Mucosa of descending colon (tissue), 3 donors: ENCODE measurements at regions not wholly inside any gene's neighbourhood (a gene's known extent, or its start where the extent isn't known, plus 50 kb on each side); places are given as distances from the start of the nearest gene placed in this dataset.
"Not testable (repeated sequence)": the region's sequence is repeated elsewhere in the genome, so short reads cannot be mapped to it uniquely, and the experiment has no call there.

ENCODE experiments used
- ATAC-seq: fragments of 200-7000 bp; cut with Tn5 transposase; one replicate; pipeline ENCODE4 v1.9.1; 2020; ENCODE audit warnings: mild to moderate bottlenecking, moderate library complexity
- DNase-seq, 3 donors: peaks; one replicate each; pipeline ENCODE4 v3.0.0-alpha.2; 2020
- H3K36me3 ChIP-seq: fragments of 200-600 bp; one replicate; pipeline ENCODE4 v1.8.0; 2021; ENCODE audit warnings: low read depth, mild to moderate bottlenecking
- H3K4me1 ChIP-seq: fragments of 200-600 bp; one replicate; pipeline ENCODE4 v1.8.0; 2021; ENCODE audit warnings: low read depth, mild to moderate bottlenecking
- H3K4me3 ChIP-seq: fragments of 200-600 bp; one replicate; pipeline ENCODE4 v1.8.0; 2021; ENCODE audit warnings: mild to moderate bottlenecking
- H3K9me3 ChIP-seq: fragments of 200-600 bp; one replicate; pipeline ENCODE4 v1.8.0; 2021; ENCODE audit warnings: mild to moderate bottlenecking
- intact Hi-C, 2 donors: fragments of 100-400 bp; cut with DNase I in 1 of 2; cut with micrococcal nuclease in 1 of 2; formaldehyde crosslinking; loops; one replicate each; pipeline versions ENCODE4 v1.11.0 to v1.11.1; 2022; cut with DNase I, micrococcal nuclease
- TF ChIP-seq, protein P1 (sequence below): fragments of 200-600 bp; IDR thresholded peaks from one replicate; pipeline ENCODE4 v1.8.0; 2022; ENCODE audit warnings: antibody characterized with exemption, mild to moderate bottlenecking
- donor health status: DM: no; HTN: no; CAD: no; lungs with moderate emphysema.
- donor health status: DM: no; HTN: no; CAD: no.
- donor health status: DM: no; HTN: yes; CAD: no.

- Histone ChIP-seq H3K4me3 (no peak overlapping the region), H3K4me1 (peaks cover 8% of the 10 kb centered on the region), H3K9me3 (no peaks in the 10 kb centered on the region), H3K36me3 (no peaks in the 10 kb centered on the region)
- intact Hi-C loops, result no loop called here
- no peak for ATAC-seq
- DNase-seq, result no peak
- TF ChIP-seq, protein P1, sequence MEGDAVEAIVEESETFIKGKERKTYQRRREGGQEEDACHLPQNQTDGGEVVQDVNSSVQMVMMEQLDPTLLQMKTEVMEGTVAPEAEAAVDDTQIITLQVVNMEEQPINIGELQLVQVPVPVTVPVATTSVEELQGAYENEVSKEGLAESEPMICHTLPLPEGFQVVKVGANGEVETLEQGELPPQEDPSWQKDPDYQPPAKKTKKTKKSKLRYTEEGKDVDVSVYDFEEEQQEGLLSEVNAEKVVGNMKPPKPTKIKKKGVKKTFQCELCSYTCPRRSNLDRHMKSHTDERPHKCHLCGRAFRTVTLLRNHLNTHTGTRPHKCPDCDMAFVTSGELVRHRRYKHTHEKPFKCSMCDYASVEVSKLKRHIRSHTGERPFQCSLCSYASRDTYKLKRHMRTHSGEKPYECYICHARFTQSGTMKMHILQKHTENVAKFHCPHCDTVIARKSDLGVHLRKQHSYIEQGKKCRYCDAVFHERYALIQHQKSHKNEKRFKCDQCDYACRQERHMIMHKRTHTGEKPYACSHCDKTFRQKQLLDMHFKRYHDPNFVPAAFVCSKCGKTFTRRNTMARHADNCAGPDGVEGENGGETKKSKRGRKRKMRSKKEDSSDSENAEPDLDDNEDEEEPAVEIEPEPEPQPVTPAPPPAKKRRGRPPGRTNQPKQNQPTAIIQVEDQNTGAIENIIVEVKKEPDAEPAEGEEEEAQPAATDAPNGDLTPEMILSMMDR, result no peak
These were observed 328.5 kb downstream of the NEK10 start for GRCh38 chr3:27040674-27041073.

- H3K9me3 ChIP-seq, DNase-seq, H3K36me3 ChIP-seq, ATAC-seq, H3K4me3 ChIP-seq, intact Hi-C loops, H3K4me1 ChIP-seq: not testable (repeated sequence)
These were observed 326.6 kb downstream of the NEK10 start for GRCh38 chr3:27042541-27042940.

GRCh38 chr3:27043328-27043955 is 325.7 kb downstream of the NEK10 start:
- Histone ChIP-seq H3K4me1 (peaks cover 8% of the 10 kb centered on the region), H3K4me3 (no peak overlapping the region), H3K9me3 (no peaks in the 10 kb centered on the region), H3K36me3 (no peaks in the 10 kb centered on the region)
- TF ChIP-seq, protein P1, result no peak
- intact Hi-C loops, result no loop called here
- ATAC-seq (no peak), DNase-seq (no peak)

GRCh38 chr3:27044931-27045481 is 324.2 kb downstream of the NEK10 start:
- Histone ChIP-seq H3K36me3 (no peaks in the 10 kb centered on the region), H3K9me3 (no peaks in the 10 kb centered on the region), H3K4me3 (no peak overlapping the region), H3K4me1 (peaks cover 8% of the 10 kb centered on the region)
- TF ChIP-seq, protein P1, result no peak
- ATAC-seq, result peak; percentile 90
- intact Hi-C loops, result no loop called here
- peak in 1 of 3 donors; percentile 29 for DNase-seq

GRCh38 chr3:27046351-27046750 is 322.8 kb downstream of the NEK10 start:
- peaks cover 8% of the 10 kb centered on the region for H3K4me1 ChIP-seq
- peaks cover 2% of the 10 kb centered on the region for H3K9me3 ChIP-seq
- DNase-seq (no peak), ATAC-seq (no peak)
- no peak overlapping the region for H3K4me3 ChIP-seq
- intact Hi-C loops, result no loop called here
- TF ChIP-seq, protein P1, result no peak
- H3K36me3 ChIP-seq, result no peaks in the 10 kb centered on the region

- DNase-seq, result no peak
- Histone ChIP-seq H3K36me3 (no peaks in the 10 kb centered on the region), H3K4me1 (peaks cover 6% of the 10 kb centered on the region), H3K4me3 (no peak overlapping the region), H3K9me3 (peaks cover 16% of the 10 kb centered on the region)
- intact Hi-C loops, result no loop called here
- TF ChIP-seq, protein P1, result no peak
- no peak for ATAC-seq
These were observed 319.4 kb downstream of the NEK10 start for GRCh38 chr3:27049792-27050191.

DNA sequence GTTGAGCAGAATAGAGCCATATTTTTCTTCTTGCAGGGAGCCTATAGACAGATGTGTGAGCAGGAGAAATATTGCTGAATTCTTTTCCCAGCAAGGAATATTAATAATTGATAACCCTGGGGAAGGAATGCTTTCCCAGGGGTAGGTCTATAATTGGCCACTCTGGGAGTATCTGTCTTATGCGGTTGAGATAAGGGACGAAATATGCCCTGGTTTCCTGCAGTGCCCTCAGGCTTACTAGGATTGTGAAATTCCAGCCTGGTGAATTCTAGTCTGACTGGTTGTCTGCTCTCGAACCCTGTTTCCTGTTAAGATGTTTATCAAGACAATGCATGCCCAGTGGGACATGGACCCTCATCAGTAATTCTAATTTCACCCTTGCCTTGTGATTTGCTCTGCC is 317.7 kb downstream of the NEK10 start:
- DNase-seq, intact Hi-C loops, H3K4me3 ChIP-seq: not testable (repeated sequence)

More for the DNA sequence above, 317.7 kb downstream of the NEK10 start:
- peaks cover 16% of the 10 kb centered on the region for H3K9me3 ChIP-seq
- H3K36me3 ChIP-seq, H3K4me1 ChIP-seq, ATAC-seq: not testable (repeated sequence)
